ENCODE measurements at regions not wholly inside any gene's neighbourhood (a gene's known extent, or its start where the extent isn't known, plus 50 kb on each side); places are given as distances from the start of the nearest gene placed in this dataset.

- ATAC-seq (no peak), DNase-seq (no peak)
- H3K27me3 ChIP-seq: no peaks in the 10 kb centered on the region
- TF ChIP-seq, protein P1, sequence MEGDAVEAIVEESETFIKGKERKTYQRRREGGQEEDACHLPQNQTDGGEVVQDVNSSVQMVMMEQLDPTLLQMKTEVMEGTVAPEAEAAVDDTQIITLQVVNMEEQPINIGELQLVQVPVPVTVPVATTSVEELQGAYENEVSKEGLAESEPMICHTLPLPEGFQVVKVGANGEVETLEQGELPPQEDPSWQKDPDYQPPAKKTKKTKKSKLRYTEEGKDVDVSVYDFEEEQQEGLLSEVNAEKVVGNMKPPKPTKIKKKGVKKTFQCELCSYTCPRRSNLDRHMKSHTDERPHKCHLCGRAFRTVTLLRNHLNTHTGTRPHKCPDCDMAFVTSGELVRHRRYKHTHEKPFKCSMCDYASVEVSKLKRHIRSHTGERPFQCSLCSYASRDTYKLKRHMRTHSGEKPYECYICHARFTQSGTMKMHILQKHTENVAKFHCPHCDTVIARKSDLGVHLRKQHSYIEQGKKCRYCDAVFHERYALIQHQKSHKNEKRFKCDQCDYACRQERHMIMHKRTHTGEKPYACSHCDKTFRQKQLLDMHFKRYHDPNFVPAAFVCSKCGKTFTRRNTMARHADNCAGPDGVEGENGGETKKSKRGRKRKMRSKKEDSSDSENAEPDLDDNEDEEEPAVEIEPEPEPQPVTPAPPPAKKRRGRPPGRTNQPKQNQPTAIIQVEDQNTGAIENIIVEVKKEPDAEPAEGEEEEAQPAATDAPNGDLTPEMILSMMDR (IDR thresholded peaks at IDR 0.05): no peak
- no peak for TF ChIP-seq POLR2A (IDR thresholded peaks at IDR 0.05)
- H3K36me3 ChIP-seq: peaks cover 0 to 3% (median 0%) of the 10 kb centered on the region in 4 donors
- intact Hi-C loops (cut with DNase I): no loop called here
- peak overlapping the region in 1 of 3 donors; percentile 84 for H3K27ac ChIP-seq
- no peak overlapping the region for H3K4me3 ChIP-seq
- no peaks in the 10 kb centered on the region for H3K9me3 ChIP-seq
- peaks cover 0 to 59% (median 21%) of the 10 kb centered on the region in 4 donors for H3K4me1 ChIP-seq
- 61% methylated on average over 3 of the region's 3 CpGs for WGBS (ENCODE audit: insufficient coverage, low coverage, low lambda C conversion rate, missing lambda C conversion rate)
Observed at GRCh38 chr9:691825-692400, 149.6 kb upstream of the DMRT1 start.

- no peaks in the 10 kb centered on the region for H3K9me3 ChIP-seq
- H3K36me3 ChIP-seq: peaks cover 0 to 3% (median 0%) of the 10 kb centered on the region in 4 donors
- DNase-seq: no peak
- intact Hi-C loops (cut with DNase I): no loop called here
- peak overlapping the region; percentile 41 to 84 (median 58) for H3K27ac ChIP-seq
- H3K4me3 ChIP-seq: no peak overlapping the region
- TF ChIP-seq, protein P1 (IDR thresholded peaks at IDR 0.05): no peak
- no peak for TF ChIP-seq POLR2A (IDR thresholded peaks at IDR 0.05)
- no peaks in the 10 kb centered on the region for H3K27me3 ChIP-seq
- 78% methylated on average over 4 of the region's 4 CpGs for WGBS (ENCODE audit: insufficient coverage, low coverage, low lambda C conversion rate, missing lambda C conversion rate)
- no peak for ATAC-seq
- peaks cover 0 to 59% (median 19%) of the 10 kb centered on the region in 4 donors for H3K4me1 ChIP-seq
Observed at GRCh38 chr9:692636-693129, 148.8 kb upstream of the DMRT1 start.

GRCh38 chr9:693201-694091 lies 148.1 kb upstream of the DMRT1 start:
- WGBS (ENCODE audit: insufficient coverage, low coverage, low lambda C conversion rate, missing lambda C conversion rate): 3% methylated on average over 6 of the region's 6 CpGs

DNA sequence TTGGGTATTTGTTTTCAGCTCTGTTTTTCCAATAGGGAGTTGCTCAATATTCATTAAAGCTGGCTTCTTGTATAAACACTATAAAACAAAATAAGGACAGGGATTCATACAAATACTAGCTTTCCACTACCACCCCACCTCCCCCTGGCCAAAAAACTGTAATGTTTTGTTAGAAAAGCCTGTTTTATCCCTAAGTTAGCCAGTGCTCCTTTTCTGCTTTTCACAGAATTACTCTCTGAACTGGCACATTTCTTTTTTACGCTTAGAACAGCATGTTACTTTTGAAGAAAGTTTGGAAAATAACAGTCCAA lies 147.4 kb upstream of the DMRT1 start:
- DNase-seq (no peak), ATAC-seq (peak in 3 of 4 donors; percentile 6 to 64 (median 42))
- TF ChIP-seq POLR2A (IDR thresholded peaks at IDR 0.05): no peak
- TF ChIP-seq, protein P1 (IDR thresholded peaks at IDR 0.05): no peak
- Histone ChIP-seq H3K9me3 (no peaks in the 10 kb centered on the region), H3K27me3 (no peaks in the 10 kb centered on the region), H3K36me3 (peaks cover 0 to 7% (median 0%) of the 10 kb centered on the region in 4 donors), H3K27ac (peak overlapping the region; percentile 41 to 84 (median 58)), H3K4me1 (peaks cover 0 to 68% (median 19%) of the 10 kb centered on the region in 4 donors), H3K4me3 (peak overlapping the region in 2 of 3 donors; percentile 4 to 12)
- WGBS (ENCODE audit: insufficient coverage, low coverage, low lambda C conversion rate, missing lambda C conversion rate): 33% methylated on average over 1 of the region's 1 CpG
- intact Hi-C loops (cut with DNase I): no loop called here

More at GRCh38 chr9:693201-694091, 148.1 kb upstream of the DMRT1 start:
- TF ChIP-seq POLR2A (IDR thresholded peaks at IDR 0.05): peak; percentile 43
- TF ChIP-seq, protein P1 (IDR thresholded peaks at IDR 0.05): no peak
- H3K4me3 ChIP-seq: peak overlapping the region in 2 of 3 donors; percentile 4 to 12
- peaks cover 0 to 4% (median 0%) of the 10 kb centered on the region in 4 donors for H3K36me3 ChIP-seq
- H3K4me1 ChIP-seq: peaks cover 0 to 62% (median 19%) of the 10 kb centered on the region in 4 donors
- intact Hi-C loops (cut with DNase I): no loop called here
- ATAC-seq (peak; percentile 52 to 68 (median 66)), DNase-seq (no peak)
- H3K27ac ChIP-seq: peak overlapping the region; percentile 41 to 84 (median 58)
- no peaks in the 10 kb centered on the region for H3K9me3 ChIP-seq
- H3K27me3 ChIP-seq: no peaks in the 10 kb centered on the region
